ENCODE measurements at regions not wholly inside any gene's neighbourhood (a gene's known extent, or its start where the extent isn't known, plus 50 kb on each side); places are given as distances from the start of the nearest gene placed in this dataset.

GRCh38 chr14:98964171-98964570 lies 307.8 kb downstream of the BCL11B start:
- ATAC-seq (ENCODE audit: low read depth) (0 out of 3 replicates have a peak, but pooled peaks have one; percentile 19), DNase-seq (ENCODE audit: low spot score) (no peak)
- TF ChIP-seq, protein P1, sequence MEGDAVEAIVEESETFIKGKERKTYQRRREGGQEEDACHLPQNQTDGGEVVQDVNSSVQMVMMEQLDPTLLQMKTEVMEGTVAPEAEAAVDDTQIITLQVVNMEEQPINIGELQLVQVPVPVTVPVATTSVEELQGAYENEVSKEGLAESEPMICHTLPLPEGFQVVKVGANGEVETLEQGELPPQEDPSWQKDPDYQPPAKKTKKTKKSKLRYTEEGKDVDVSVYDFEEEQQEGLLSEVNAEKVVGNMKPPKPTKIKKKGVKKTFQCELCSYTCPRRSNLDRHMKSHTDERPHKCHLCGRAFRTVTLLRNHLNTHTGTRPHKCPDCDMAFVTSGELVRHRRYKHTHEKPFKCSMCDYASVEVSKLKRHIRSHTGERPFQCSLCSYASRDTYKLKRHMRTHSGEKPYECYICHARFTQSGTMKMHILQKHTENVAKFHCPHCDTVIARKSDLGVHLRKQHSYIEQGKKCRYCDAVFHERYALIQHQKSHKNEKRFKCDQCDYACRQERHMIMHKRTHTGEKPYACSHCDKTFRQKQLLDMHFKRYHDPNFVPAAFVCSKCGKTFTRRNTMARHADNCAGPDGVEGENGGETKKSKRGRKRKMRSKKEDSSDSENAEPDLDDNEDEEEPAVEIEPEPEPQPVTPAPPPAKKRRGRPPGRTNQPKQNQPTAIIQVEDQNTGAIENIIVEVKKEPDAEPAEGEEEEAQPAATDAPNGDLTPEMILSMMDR (IDR thresholded peaks at IDR 0.05; ENCODE audit: poor library complexity, severe bottlenecking) = no peak

GRCh38 chr14:98965076-98965475 lies 306.9 kb downstream of the BCL11B start:
- no peak overlapping the region for H3K27ac ChIP-seq (ENCODE audit: poor library complexity, severe bottlenecking)
- DNase-seq (ENCODE audit: low spot score) = no peak
- H3K4me1 ChIP-seq (ENCODE audit: insufficient read depth, poor library complexity, severe bottlenecking) = no peaks in the 10 kb centered on the region
- no peaks in the 10 kb centered on the region for H3K27me3 ChIP-seq (ENCODE audit: insufficient read depth, poor library complexity, severe bottlenecking)
- no peaks in the 10 kb centered on the region for H3K36me3 ChIP-seq (ENCODE audit: low read depth)
- no peak overlapping the region for H3K4me3 ChIP-seq (ENCODE audit: severe bottlenecking)
- no peak for ATAC-seq (ENCODE audit: low read depth)
- no peaks in the 10 kb centered on the region for H3K9me3 ChIP-seq (ENCODE audit: severe bottlenecking)
- TF ChIP-seq, protein P1 (IDR thresholded peaks at IDR 0.05; ENCODE audit: poor library complexity, severe bottlenecking) = no peak

More at GRCh38 chr14:98964171-98964570, 307.8 kb downstream of the BCL11B start:
- H3K9me3 ChIP-seq (ENCODE audit: severe bottlenecking) = no peaks in the 10 kb centered on the region
- no peak overlapping the region for H3K4me3 ChIP-seq (ENCODE audit: severe bottlenecking)
- H3K27me3 ChIP-seq (ENCODE audit: insufficient read depth, poor library complexity, severe bottlenecking) = no peaks in the 10 kb centered on the region
- H3K4me1 ChIP-seq (ENCODE audit: insufficient read depth, poor library complexity, severe bottlenecking) = no peaks in the 10 kb centered on the region
- no peaks in the 10 kb centered on the region for H3K36me3 ChIP-seq (ENCODE audit: low read depth)
- no peak overlapping the region for H3K27ac ChIP-seq (ENCODE audit: poor library complexity, severe bottlenecking)

GRCh38 chr14:98966016-98966415 lies 306.0 kb downstream of the BCL11B start:
- no peaks in the 10 kb centered on the region for H3K4me1 ChIP-seq (ENCODE audit: insufficient read depth, poor library complexity, severe bottlenecking)
- no peak overlapping the region for H3K4me3 ChIP-seq (ENCODE audit: severe bottlenecking)
- no peaks in the 10 kb centered on the region for H3K36me3 ChIP-seq (ENCODE audit: low read depth)
- DNase-seq (ENCODE audit: low spot score) = no peak
- H3K9me3 ChIP-seq (ENCODE audit: severe bottlenecking) = no peaks in the 10 kb centered on the region
- ATAC-seq (ENCODE audit: low read depth) = no peak
- H3K27ac ChIP-seq (ENCODE audit: poor library complexity, severe bottlenecking) = no peak overlapping the region
- no peaks in the 10 kb centered on the region for H3K27me3 ChIP-seq (ENCODE audit: insufficient read depth, poor library complexity, severe bottlenecking)
- TF ChIP-seq, protein P1 (IDR thresholded peaks at IDR 0.05; ENCODE audit: poor library complexity, severe bottlenecking) = no peak

GRCh38 chr14:98966475-98967162 lies 305.4 kb downstream of the BCL11B start:
- ATAC-seq (ENCODE audit: low read depth) (no peak), DNase-seq (ENCODE audit: low spot score) (no peak)
- H3K4me1 ChIP-seq (ENCODE audit: insufficient read depth, poor library complexity, severe bottlenecking) = no peaks in the 10 kb centered on the region
- no peaks in the 10 kb centered on the region for H3K9me3 ChIP-seq (ENCODE audit: severe bottlenecking)
- no peak overlapping the region for H3K27ac ChIP-seq (ENCODE audit: poor library complexity, severe bottlenecking)
- no peaks in the 10 kb centered on the region for H3K27me3 ChIP-seq (ENCODE audit: insufficient read depth, poor library complexity, severe bottlenecking)
- TF ChIP-seq, protein P1 (IDR thresholded peaks at IDR 0.05; ENCODE audit: poor library complexity, severe bottlenecking) = no peak
- no peaks in the 10 kb centered on the region for H3K36me3 ChIP-seq (ENCODE audit: low read depth)
- H3K4me3 ChIP-seq (ENCODE audit: severe bottlenecking) = no peak overlapping the region

- no peaks in the 10 kb centered on the region for H3K36me3 ChIP-seq (ENCODE audit: low read depth)
- peaks cover 7% of the 10 kb centered on the region for H3K9me3 ChIP-seq (ENCODE audit: severe bottlenecking)
- no peaks in the 10 kb centered on the region for H3K27me3 ChIP-seq (ENCODE audit: insufficient read depth, poor library complexity, severe bottlenecking)
- DNase-seq (ENCODE audit: low spot score) = no peak
- ATAC-seq (ENCODE audit: low read depth) = no peak
- no peaks in the 10 kb centered on the region for H3K4me1 ChIP-seq (ENCODE audit: insufficient read depth, poor library complexity, severe bottlenecking)
- H3K27ac ChIP-seq (ENCODE audit: poor library complexity, severe bottlenecking) = no peak overlapping the region
- H3K4me3 ChIP-seq (ENCODE audit: severe bottlenecking) = no peak overlapping the region
- TF ChIP-seq, protein P1 (IDR thresholded peaks at IDR 0.05; ENCODE audit: poor library complexity, severe bottlenecking) = no peak
These were observed 297.9 kb downstream of the BCL11B start for GRCh38 chr14:98974113-98974512.

Measured in RWPE2 (cell line).